ENCODE measurements at regions not wholly inside any gene's neighbourhood (a gene's known extent, or its start where the extent isn't known, plus 50 kb on each side); places are given as distances from the start of the nearest gene placed in this dataset.

DNA sequence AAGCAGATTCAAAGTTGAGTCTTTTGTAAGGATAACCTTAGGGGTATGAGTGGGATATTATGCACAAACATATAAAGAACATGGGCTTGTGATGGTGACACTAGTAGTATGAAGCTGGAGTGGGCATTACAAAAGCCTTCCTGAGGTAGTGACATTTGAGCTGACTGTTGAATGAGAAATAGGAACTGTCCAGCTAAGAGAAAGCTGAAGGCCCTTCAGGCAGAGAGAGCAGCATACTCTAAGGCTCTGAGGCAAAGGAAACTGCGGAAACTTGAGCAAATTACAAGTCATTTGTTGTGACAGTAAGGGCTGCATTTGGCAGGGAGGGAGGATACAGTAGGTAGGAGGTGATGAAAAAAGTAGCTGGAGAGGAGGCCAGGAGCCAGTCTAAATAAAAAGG lies 190.7 kb upstream of the CD96 start:
- FAIRE-seq (peak; percentile 50), DNase-seq (ENCODE audit: low spot score) (peak; percentile 18)

- DNase-seq (ENCODE audit: low spot score), result no peak
These were observed 189.4 kb upstream of the CD96 start for GRCh38 chr3:111352585-111352984.

DNA sequence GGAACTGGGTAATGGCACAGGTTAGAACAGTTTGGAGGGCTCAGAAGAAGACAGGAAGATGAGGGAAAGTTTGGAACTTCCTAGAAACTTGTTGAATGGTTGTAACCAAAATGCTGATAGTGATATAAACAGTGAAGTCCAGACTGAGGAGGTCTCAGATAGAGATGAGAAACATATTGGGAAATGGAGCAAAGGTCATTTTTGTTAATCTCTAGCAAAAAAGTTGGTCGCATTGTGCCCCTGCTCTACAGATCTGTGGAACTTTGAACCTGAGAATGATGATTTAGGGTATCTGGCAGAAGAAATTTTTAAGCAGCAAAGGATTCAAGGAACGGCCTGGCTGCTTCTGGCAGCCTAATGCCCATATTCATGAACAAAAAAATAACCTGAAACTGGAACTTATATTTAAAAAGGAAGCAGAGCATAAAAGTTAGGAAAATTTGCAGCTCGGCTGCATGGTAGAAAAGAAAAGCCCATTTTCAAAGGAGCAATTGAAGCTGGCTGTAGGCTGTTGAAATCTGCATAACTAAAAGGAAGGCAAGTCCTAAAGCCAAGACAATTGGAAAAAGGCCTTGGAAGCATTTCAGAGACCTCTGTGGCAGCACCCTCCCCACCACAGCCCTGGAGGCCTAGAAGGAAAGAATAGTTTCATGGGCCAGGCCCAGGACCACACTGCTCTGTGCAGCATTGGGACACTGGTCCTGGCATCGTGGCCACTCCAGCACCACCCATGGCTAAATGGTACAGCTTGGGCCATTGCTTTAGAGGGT lies 182.6 kb upstream of the CD96 start:
- FAIRE-seq (no peak), DNase-seq (ENCODE audit: low spot score) (no peak)

More at GRCh38 chr3:111352585-111352984, 189.4 kb upstream of the CD96 start:
- FAIRE-seq, result no peak

- DNase-seq (ENCODE audit: low spot score) (no peak), FAIRE-seq (no peak)
These were observed 179.5 kb upstream of the CD96 start for GRCh38 chr3:111362381-111363009.

DNA sequence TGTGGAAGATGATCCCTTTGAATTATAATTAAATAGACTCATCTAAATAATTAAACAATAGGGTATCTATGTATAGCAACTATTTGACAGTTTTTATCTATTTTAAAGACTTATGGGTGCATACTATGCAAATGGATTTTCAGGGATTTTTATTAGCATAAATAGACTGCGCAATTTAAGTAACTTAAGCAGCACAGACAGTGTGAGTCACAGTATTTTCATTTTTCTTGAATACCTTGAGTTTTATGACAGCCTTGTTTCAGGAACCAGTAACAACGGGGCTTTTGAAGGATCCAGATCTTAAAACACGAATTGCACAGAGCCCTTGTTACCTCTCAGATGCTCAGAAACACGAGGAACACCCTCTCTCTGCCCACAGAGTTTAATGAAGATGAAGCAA lies 175.5 kb upstream of the CD96 start:
- FAIRE-seq, result no peak

GRCh38 chr3:111368056-111368455 lies 173.9 kb upstream of the CD96 start:
- DNase-seq (ENCODE audit: low spot score), result no peak
- FAIRE-seq, result no peak

More for the DNA sequence above, 175.5 kb upstream of the CD96 start:
- no peak for DNase-seq (ENCODE audit: low spot score)

GRCh38 chr3:111369958-111370357 lies 172.0 kb upstream of the CD96 start:
- FAIRE-seq (no peak), DNase-seq (ENCODE audit: low spot score) (no peak)

GRCh38 chr3:111373239-111373638 lies 168.8 kb upstream of the CD96 start:
- DNase-seq (ENCODE audit: low spot score), result no peak
- FAIRE-seq, result no peak

GRCh38 chr3:111373861-111374260 lies 168.1 kb upstream of the CD96 start:
- FAIRE-seq (no peak), DNase-seq (ENCODE audit: low spot score) (no peak)

GRCh38 chr3:111385971-111386495 lies 156.0 kb upstream of the CD96 start:
- no peak for DNase-seq (ENCODE audit: low spot score)

GRCh38 chr3:111392894-111393398 lies 149.1 kb upstream of the CD96 start:
- no peak for DNase-seq (ENCODE audit: low spot score)
- no peak for FAIRE-seq

More at GRCh38 chr3:111385971-111386495, 156.0 kb upstream of the CD96 start:
- FAIRE-seq, result no peak

DNA sequence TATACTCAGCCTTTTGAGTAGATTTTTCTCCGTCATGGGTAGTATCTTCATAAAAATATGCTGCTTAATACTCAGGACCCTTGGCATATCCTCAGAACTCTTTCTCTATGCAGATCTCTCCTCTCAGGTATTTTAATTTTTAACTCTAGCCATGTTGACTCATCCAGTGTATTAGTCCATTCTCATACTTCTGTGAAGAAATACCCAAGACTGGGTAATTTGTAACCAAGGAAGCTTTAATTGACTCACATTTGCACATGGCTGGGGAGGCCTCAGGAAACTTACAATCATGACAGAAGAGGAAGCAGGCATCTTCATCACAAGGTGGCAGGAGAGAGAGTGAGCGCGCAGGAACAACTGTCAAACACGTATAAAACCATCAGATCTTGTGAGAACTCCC lies 129.3 kb upstream of the CD96 start:
- FAIRE-seq, result no peak
- DNase-seq (ENCODE audit: low spot score), result no peak

DNA sequence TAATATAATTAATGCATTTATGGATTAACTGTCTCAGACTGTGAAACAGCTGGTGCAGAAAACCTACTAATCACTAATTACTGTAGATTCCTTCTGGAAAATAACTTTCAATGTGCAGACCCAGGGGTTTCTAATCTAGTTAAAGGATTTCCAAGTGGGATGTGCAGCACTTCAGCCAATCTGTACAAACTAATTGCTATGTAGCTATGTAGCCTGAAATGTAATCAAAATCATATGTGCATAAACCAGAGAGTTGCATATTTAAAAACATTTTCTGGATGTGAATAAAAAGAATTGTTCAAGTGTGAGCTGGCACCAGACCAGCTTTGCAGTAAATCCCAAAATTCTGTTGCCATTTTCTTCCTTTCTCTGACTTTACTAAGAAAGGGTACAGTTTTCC lies 127.5 kb upstream of the CD96 start:
- FAIRE-seq (no peak), DNase-seq (ENCODE audit: low spot score) (no peak)

DNA sequence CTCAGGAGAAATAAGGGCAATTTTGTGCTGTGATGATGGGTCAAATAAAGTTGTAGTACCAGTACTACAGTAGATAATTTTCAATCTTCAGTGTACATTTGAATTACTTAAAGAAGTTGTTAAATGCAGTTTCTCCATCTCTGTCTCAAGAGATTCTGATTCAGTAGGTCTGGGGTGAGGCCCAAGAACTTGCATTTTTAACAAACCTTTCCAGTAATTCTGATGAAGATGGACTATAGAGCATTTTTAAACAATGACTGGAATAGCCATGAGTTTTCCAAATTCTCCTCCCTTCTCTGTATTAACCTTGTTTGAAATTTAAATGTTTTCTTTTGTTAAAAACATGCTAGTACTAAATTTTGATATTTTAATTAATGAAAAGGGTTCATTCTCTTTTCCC lies 127.0 kb upstream of the CD96 start:
- FAIRE-seq (no peak), DNase-seq (ENCODE audit: low spot score) (no peak)

GRCh38 chr3:111418391-111418790 lies 123.6 kb upstream of the CD96 start:
- DNase-seq (ENCODE audit: low spot score) (no peak), FAIRE-seq (no peak)

GRCh38 chr3:111428301-111428700 lies 113.7 kb upstream of the CD96 start:
- no peak for DNase-seq (ENCODE audit: low spot score)
- FAIRE-seq, result no peak

- DNase-seq (ENCODE audit: low spot score), result no peak
- no peak for FAIRE-seq
These were observed 106.9 kb upstream of the CD96 start for GRCh38 chr3:111434941-111435622.

DNA sequence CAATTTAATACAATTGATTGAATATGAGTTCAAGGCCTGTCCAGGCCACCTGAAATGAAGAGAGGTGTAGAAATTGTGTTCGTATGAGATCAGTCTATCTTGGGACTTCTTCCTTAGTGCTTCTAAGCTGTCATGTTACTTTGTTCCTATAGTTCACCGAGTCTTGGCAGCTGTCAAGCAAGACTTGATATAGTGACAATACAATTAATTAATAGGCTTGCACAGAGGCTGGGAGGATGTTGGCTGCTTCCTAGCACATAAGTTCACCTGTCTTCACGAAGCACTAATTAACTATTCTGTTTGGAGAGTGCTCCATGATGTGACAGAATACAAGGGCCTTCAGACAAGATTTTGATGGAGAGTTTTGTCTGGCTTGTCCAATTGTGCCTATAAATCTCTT lies 103.7 kb upstream of the CD96 start:
- no peak for FAIRE-seq

DNA sequence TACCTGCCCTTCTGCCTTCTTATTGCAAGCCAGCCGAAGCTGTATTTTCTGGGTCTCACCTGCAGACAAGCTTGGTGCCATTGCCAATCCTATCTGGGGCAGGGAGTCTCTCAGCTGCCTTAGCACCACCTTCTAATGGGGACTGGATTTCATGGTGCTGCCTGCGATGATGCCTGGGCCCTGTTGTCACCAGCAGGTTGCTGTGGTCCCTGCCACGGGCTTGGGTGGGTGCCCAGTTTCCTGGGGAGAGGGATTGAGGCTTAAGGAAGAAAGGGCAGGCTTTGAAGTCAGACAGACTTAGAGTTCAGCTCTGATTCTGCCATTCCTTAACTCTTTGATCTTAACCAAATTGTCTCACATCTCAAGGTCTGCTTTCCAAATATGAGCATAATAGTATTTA lies 87.4 kb upstream of the CD96 start:
- no peak for DNase-seq (ENCODE audit: low spot score)
- FAIRE-seq, result no peak

More for the DNA sequence above, 103.7 kb upstream of the CD96 start:
- no peak for DNase-seq (ENCODE audit: low spot score)

DNA sequence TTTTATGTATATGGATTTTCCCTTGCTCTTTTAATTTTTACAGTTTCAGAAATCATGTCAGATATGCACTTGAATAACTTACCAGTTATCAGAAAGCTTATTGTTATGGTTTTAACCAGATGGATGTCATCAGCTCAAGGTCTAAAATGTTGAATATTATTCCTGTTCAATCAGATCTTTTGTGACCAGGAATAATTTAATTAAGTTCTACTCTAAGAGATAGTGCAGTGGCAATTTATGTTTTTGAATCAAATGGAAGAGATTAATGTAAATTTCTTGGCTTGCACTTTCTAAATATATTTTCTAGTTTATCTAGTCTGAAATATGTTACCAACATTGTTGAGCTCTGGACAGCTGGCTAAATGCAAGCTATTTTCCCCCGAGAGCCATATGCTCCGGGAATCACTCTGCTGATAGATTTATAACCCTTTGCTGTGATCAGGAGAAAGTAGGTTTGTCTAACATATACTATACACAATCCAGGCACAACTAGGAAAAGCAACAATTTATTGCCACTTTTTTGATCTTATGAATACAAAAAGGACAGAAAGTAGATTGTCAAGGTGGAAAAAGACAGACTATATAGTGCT lies 76.8 kb upstream of the CD96 start:
- no peak for FAIRE-seq
- no peak for DNase-seq (ENCODE audit: low spot score)

GRCh38 chr3:111470032-111470431 lies 72.0 kb upstream of the CD96 start:
- no peak for DNase-seq (ENCODE audit: low spot score)
- FAIRE-seq, result no peak

- DNase-seq (ENCODE audit: low spot score) (no peak), FAIRE-seq (no peak)
These were observed 70.2 kb upstream of the CD96 start for GRCh38 chr3:111471831-111472230.
